ENCODE measurements at regions not wholly inside any gene's neighbourhood (a gene's known extent, or its start where the extent isn't known, plus 50 kb on each side); places are given as distances from the start of the nearest gene placed in this dataset.
"Not testable (repeated sequence)": the region's sequence is repeated elsewhere in the genome, so short reads cannot be mapped to it uniquely, and the experiment has no call there.

GRCh38 chr2:150060341-150060740, 427.1 kb downstream of the RND3 start:
- intact Hi-C loops (cut with micrococcal nuclease; ENCODE audit: unreplicated experiment): no loop called here

GRCh38 chr2:150059676-150060075, 427.8 kb downstream of the RND3 start:
- H3K9me2 ChIP-seq (ENCODE audit: insufficient read depth); intact Hi-C loops (cut with micrococcal nuclease; ENCODE audit: unreplicated experiment); H3K36me3 ChIP-seq (ENCODE audit: low read depth); DNase-seq; POLR2A ChIA-PET (ENCODE audit: unreplicated experiment); CTCF ChIA-PET; H3K9me3 ChIP-seq (ENCODE audit: insufficient read depth, low read depth); H3K4me1 ChIP-seq (replicated peaks; ENCODE audit: insufficient read depth); H3K27me3 ChIP-seq (ENCODE audit: insufficient read depth, low read depth); H3K79me2 ChIP-seq (ENCODE audit: low read depth); H2AFZ ChIP-seq; H3F3A ChIP-seq (ENCODE audit: insufficient read depth, low read depth); H3K4me2 ChIP-seq; H3K27ac ChIP-seq; BruUV-seq (replicated peaks); H3K4me3 ChIP-seq; H4K20me1 ChIP-seq (ENCODE audit: insufficient read depth): not testable (repeated sequence)

More at GRCh38 chr2:150060341-150060740, 427.1 kb downstream of the RND3 start:
- Histone ChIP-seq H3F3A (ENCODE audit: insufficient read depth, low read depth) (no peaks in the 10 kb centered on the region), H4K20me1 (ENCODE audit: insufficient read depth) (no peaks in the 10 kb centered on the region), H3K27me3 (ENCODE audit: insufficient read depth, low read depth) (no peaks in the 10 kb centered on the region), H3K79me2 (ENCODE audit: low read depth) (no peaks in the 10 kb centered on the region), H3K4me1 (replicated peaks; ENCODE audit: insufficient read depth) (no peaks in the 10 kb centered on the region), H3K36me3 (ENCODE audit: low read depth) (no peaks in the 10 kb centered on the region), H3K27ac (no peak overlapping the region), H3K4me2 (no peak overlapping the region), H3K9me3 (ENCODE audit: insufficient read depth, low read depth) (no peaks in the 10 kb centered on the region), H2AFZ (no peak overlapping the region), H3K9me2 (ENCODE audit: insufficient read depth) (no peaks in the 10 kb centered on the region), H3K4me3 (no peak overlapping the region)
- no peak for DNase-seq
- no TSS peak for BruUV-seq (replicated peaks)
- no peak for TF ChIP-seq CTCF (conservative IDR thresholded peaks at IDR 0.05)
- TF ChIP-seq EZH2 (IDR thresholded peaks at IDR 0.05; ENCODE audit: low read depth): no peak
- CTCF ChIA-PET: no interaction called here
- POLR2A ChIA-PET (ENCODE audit: unreplicated experiment): no interaction called here

- BruUV-seq (replicated peaks): no TSS peak
- H3K9me2 ChIP-seq (ENCODE audit: insufficient read depth): no peaks in the 10 kb centered on the region
- no peaks in the 10 kb centered on the region for H3K36me3 ChIP-seq (ENCODE audit: low read depth)
- no peaks in the 10 kb centered on the region for H3K79me2 ChIP-seq (ENCODE audit: low read depth)
- no peak overlapping the region for H3K4me2 ChIP-seq
- no peak overlapping the region for H2AFZ ChIP-seq
- TF ChIP-seq CTCF (conservative IDR thresholded peaks at IDR 0.05) (no peak), EZH2 (IDR thresholded peaks at IDR 0.05; ENCODE audit: low read depth) (no peak)
- H3K27ac ChIP-seq: no peak overlapping the region
- H3K27me3 ChIP-seq (ENCODE audit: insufficient read depth, low read depth): no peaks in the 10 kb centered on the region
- ChIA-PET POLR2A (ENCODE audit: unreplicated experiment) (interaction anchor here (0.6 kb wide), 1 partner anchor 427 kb away, joined by 6 read pairs; no protein-coding TSS in a partner anchor), CTCF (no interaction called here)
- no peaks in the 10 kb centered on the region for H4K20me1 ChIP-seq (ENCODE audit: insufficient read depth)
- intact Hi-C loops (cut with micrococcal nuclease; ENCODE audit: unreplicated experiment): no loop called here
- no peaks in the 10 kb centered on the region for H3K4me1 ChIP-seq (replicated peaks; ENCODE audit: insufficient read depth)
- no peaks in the 10 kb centered on the region for H3K9me3 ChIP-seq (ENCODE audit: insufficient read depth, low read depth)
- no peaks in the 10 kb centered on the region for H3F3A ChIP-seq (ENCODE audit: insufficient read depth, low read depth)
- H3K4me3 ChIP-seq: no peak overlapping the region
- no peak for DNase-seq
Observed at GRCh38 chr2:150052457-150052856, 435.0 kb downstream of the RND3 start.

- no peak overlapping the region for H3K27ac ChIP-seq
- H3K4me1 ChIP-seq (replicated peaks; ENCODE audit: insufficient read depth): no peaks in the 10 kb centered on the region
- ChIA-PET POLR2A (ENCODE audit: unreplicated experiment) (no interaction called here), CTCF (no interaction called here)
- no peaks in the 10 kb centered on the region for H3F3A ChIP-seq (ENCODE audit: insufficient read depth, low read depth)
- no peak for DNase-seq
- no TSS peak for BruUV-seq (replicated peaks)
- no peak for TF ChIP-seq EZH2 (IDR thresholded peaks at IDR 0.05; ENCODE audit: low read depth)
- no peak for TF ChIP-seq CTCF (conservative IDR thresholded peaks at IDR 0.05)
- no peak overlapping the region for H3K4me3 ChIP-seq
- no peaks in the 10 kb centered on the region for H3K36me3 ChIP-seq (ENCODE audit: low read depth)
- intact Hi-C loops (cut with micrococcal nuclease; ENCODE audit: unreplicated experiment): no loop called here
- H2AFZ ChIP-seq: no peak overlapping the region
- H3K79me2 ChIP-seq (ENCODE audit: low read depth): no peaks in the 10 kb centered on the region
- no peaks in the 10 kb centered on the region for H3K9me3 ChIP-seq (ENCODE audit: insufficient read depth, low read depth)
- no peaks in the 10 kb centered on the region for H3K9me2 ChIP-seq (ENCODE audit: insufficient read depth)
- H4K20me1 ChIP-seq (ENCODE audit: insufficient read depth): no peaks in the 10 kb centered on the region
- H3K4me2 ChIP-seq: no peak overlapping the region
- no peaks in the 10 kb centered on the region for H3K27me3 ChIP-seq (ENCODE audit: insufficient read depth, low read depth)
Observed at GRCh38 chr2:150051004-150051403, 436.5 kb downstream of the RND3 start.

All from PC-9 (cell line).